GM10266 (cell line): ENCODE measurements at regions not wholly inside any gene's neighbourhood (a gene's known extent, or its start where the extent isn't known, plus 50 kb on each side); places are given as distances from the start of the nearest gene placed in this dataset.

ENCODE experiments used
- DNase-seq: peaks from one replicate; pipeline ENCODE4 v3.0.0; 2012; ENCODE audit errors: extremely low spot score
- TF ChIP-seq, protein P1 (sequence below): IDR thresholded peaks from 2 replicates; pipeline ENCODE4 v1.5.1; 2012; ENCODE audit warnings: mild to moderate bottlenecking, low read depth; ENCODE audit not compliant: control insufficient read depth, insufficient read depth; ENCODE audit errors: missing control alignments

DNA sequence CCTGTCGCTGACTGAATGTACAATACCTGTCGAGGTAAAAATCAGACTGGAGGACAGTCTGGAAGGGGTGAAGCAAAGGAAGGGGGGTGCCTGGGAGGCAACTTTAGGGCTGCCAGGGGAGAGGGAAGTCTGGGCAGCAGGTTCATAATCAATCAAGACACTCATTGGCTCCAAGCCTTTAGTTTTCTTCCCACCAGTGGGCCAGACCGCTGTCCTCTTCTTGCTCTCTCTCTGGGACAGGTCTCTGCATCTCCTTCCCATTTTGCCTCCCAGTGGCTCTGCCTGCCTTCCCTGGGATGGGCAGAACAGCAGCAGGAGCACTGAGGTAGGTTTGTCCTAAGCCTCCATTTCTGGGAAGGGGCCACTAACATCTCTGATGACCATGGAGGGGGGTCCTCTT, 206.5 kb downstream of the TTC8 start:
- TF ChIP-seq, protein P1, sequence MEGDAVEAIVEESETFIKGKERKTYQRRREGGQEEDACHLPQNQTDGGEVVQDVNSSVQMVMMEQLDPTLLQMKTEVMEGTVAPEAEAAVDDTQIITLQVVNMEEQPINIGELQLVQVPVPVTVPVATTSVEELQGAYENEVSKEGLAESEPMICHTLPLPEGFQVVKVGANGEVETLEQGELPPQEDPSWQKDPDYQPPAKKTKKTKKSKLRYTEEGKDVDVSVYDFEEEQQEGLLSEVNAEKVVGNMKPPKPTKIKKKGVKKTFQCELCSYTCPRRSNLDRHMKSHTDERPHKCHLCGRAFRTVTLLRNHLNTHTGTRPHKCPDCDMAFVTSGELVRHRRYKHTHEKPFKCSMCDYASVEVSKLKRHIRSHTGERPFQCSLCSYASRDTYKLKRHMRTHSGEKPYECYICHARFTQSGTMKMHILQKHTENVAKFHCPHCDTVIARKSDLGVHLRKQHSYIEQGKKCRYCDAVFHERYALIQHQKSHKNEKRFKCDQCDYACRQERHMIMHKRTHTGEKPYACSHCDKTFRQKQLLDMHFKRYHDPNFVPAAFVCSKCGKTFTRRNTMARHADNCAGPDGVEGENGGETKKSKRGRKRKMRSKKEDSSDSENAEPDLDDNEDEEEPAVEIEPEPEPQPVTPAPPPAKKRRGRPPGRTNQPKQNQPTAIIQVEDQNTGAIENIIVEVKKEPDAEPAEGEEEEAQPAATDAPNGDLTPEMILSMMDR = no peak

DNA sequence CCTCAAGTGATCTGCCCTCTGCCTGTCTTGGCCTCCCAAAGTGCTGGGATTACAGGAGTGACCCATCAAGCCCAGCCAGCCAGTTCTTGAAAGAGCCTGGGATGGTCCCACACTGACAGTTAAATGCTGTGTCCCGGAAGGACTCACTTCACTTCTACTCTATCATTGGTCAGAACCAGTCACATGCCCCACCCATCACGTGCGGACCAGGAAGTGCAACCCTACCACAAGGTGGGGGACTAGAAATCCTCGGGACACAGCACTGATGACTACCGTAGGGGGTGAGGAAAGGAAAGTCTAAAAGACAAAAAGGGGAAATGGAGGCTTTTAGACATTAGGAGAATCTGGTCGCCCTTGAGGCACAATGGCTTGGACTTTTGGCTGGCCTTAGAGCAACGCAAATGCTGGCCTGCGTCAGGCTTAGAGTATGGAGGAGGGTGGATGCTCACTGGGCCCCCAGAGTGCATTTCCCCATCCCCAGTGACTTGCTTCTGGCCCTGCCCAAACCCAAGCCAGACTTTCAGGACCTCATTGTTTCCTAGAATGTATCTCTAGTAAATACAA, 207.7 kb downstream of the TTC8 start:
- no peak for DNase-seq
- TF ChIP-seq, protein P1 = no peak

More for the DNA sequence above, 206.5 kb downstream of the TTC8 start:
- DNase-seq = no peak

DNA sequence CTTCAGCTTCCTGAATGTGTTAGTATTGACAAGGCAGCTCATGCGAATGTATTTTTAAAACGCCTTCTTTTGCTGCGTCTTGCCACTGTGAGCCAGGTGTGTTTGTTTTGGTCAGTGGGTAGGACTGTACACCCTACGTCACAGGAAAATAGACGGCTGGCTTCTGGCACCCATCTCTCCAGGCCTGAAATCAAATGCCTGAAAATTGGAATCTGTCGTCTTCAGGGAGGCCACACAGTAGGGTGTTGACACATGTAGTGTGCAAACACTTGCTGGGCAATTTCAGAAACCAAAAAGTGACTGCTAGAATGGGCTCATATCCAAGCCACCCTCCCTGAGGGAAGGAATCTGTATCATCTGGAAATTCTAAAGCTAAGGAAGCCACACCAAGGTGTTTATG, 209.3 kb downstream of the TTC8 start:
- no peak for DNase-seq
- TF ChIP-seq, protein P1 = no peak

DNA sequence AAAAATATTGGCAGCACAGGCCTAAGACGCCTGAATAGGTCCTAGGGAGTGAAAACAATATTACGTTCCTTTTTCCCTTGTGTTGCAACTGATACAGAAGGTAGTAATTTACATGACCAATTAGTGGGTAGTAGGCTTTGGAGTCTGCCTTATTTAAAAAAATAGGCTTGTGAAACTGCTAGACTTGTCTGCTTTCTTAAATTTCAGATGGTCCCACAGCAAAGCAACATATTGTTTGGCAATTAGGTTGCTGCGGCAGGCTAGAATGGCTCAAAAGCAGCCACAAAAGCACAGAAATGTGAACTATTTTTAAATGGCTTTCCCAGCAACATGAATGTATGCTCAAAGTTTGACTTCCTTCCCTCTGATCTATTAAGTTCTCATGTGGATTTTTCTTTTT, 211.9 kb downstream of the TTC8 start:
- no peak for DNase-seq
- TF ChIP-seq, protein P1 = no peak

DNA sequence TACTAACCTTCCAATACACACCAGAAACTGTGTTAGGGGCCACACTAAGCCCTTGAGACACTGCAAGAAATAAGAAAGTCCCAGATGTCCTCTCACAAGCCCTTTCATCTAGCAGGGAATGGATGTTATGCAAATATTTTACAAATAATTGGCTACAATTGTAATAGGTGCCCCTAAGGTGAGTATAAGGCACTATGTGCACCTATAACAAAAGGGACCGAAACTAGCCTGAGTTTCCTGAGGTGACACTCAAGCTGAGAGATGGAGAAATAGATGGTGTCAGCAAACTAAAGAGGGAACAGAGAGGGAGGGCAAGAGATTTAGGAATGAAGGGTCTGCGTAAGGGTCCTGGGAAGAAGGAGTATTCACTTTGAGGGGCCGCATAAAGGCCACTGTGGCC, 212.6 kb downstream of the TTC8 start:
- no peak for DNase-seq
- TF ChIP-seq, protein P1 = no peak

DNA sequence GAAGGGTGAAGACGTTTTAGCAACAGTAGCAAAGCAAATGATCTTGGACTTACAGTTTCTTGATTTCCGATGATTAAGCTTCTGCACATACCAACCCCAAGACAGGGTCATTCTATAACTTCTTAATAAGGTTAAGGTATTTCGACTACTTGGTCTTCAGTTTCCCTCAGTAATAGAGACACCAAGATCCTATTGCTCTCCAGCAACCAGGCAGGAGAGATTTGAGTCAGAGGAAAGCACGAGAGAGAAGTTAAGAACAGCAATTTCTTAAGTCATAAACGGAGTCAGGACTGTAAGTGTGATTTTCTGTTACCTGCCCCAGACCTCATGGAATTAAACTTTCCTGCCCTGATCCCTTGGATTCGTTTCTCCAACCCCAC, 215.6 kb downstream of the TTC8 start:
- TF ChIP-seq, protein P1 = no peak
- DNase-seq = no peak

DNA sequence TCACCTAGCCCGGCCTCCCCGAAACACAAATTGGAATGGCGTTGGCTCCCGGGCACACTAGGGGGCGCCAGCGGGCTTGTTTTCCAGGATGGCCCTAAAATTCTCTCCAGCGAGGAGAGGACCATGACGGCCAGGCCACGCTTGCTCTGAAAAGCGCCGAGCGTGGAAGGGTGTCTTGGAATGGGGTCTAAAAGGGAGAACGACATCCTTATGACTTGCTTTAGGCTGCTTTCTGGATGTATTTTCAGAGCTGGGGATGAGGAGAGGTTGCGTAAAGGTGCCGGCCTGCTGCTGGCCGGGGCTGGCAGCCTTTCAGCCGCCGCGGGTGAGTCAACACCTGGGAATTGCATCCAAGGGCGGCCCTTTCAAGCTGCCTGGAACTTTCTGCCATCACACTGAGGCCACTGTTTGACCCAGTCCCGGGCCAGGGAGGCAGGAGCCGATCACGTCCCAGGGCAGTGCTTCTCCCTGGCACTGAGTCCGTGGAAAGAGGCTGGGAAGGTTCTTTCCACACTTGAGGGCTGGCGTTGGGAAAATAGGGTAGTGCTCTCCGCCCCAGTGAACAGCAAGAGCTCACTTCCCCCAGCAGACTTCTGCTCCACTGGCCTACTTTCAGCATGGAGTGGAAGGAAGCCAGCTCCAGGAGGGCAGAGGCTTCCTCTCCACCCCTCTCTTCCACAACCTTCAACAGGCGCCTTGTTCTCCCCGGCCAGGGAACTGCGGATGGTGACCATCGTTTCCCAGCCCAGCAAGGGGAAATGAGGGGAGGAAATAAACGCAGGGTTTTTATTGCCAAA, 216.2 kb downstream of the TTC8 start:
- TF ChIP-seq, protein P1 = peak; percentile 92
- DNase-seq = peak; percentile 75
